Stimulated activated CD8-positive, alpha-beta memory T cell treated with anti-CD3 and anti-CD28 coated beads, Interleukin-7, amount 100 ng/mL, for 48 hours (primary cell): ENCODE measurements at regions not wholly inside any gene's neighbourhood (a gene's known extent, or its start where the extent isn't known, plus 50 kb on each side); places are given as distances from the start of the nearest gene placed in this dataset.
"Not testable (repeated sequence)": the region's sequence is repeated elsewhere in the genome, so short reads cannot be mapped to it uniquely, and the experiment has no call there.

Experiments used
- DNase-seq, 2 donors: peaks; one replicate each; pipeline ENCODE4 v3.0.0-alpha.2; 2020; ENCODE audit warnings: low read depth in 1 of 2; ENCODE audit errors: extremely low read depth in 1 of 2

GRCh38 chr2:5549771-5550170 lies 142.4 kb upstream of the SOX11 start:
- no peak for DNase-seq

- DNase-seq = no peak
These were observed 136.5 kb upstream of the SOX11 start for GRCh38 chr2:5555636-5556035.

- no peak for DNase-seq
These were observed 131.2 kb upstream of the SOX11 start for GRCh38 chr2:5561006-5561405.

GRCh38 chr2:5562426-5562825 lies 129.8 kb upstream of the SOX11 start:
- no peak for DNase-seq

GRCh38 chr2:5562865-5563264 lies 129.3 kb upstream of the SOX11 start:
- DNase-seq = no peak

GRCh38 chr2:5563411-5563810 lies 128.8 kb upstream of the SOX11 start:
- DNase-seq = no peak

GRCh38 chr2:5569256-5569655 lies 122.9 kb upstream of the SOX11 start:
- no peak for DNase-seq

- no peak for DNase-seq
These were observed 116.2 kb upstream of the SOX11 start for GRCh38 chr2:5576015-5576414.

- DNase-seq = no peak
These were observed 104.4 kb upstream of the SOX11 start for GRCh38 chr2:5587766-5588165.

GRCh38 chr2:5588601-5589000 lies 103.6 kb upstream of the SOX11 start:
- no peak for DNase-seq

- DNase-seq = no peak
These were observed 103.0 kb upstream of the SOX11 start for GRCh38 chr2:5589183-5589582.

GRCh38 chr2:5590886-5591285 lies 101.3 kb upstream of the SOX11 start:
- DNase-seq = no peak

GRCh38 chr2:5592916-5593315 lies 99.3 kb upstream of the SOX11 start:
- DNase-seq = no peak

GRCh38 chr2:5594249-5594695 lies 97.9 kb upstream of the SOX11 start:
- DNase-seq = no peak

GRCh38 chr2:5596868-5597267 lies 95.3 kb upstream of the SOX11 start:
- DNase-seq = no peak

GRCh38 chr2:5598156-5598555 lies 94.0 kb upstream of the SOX11 start:
- no peak for DNase-seq

GRCh38 chr2:5609201-5609600 lies 83.0 kb upstream of the SOX11 start:
- no peak for DNase-seq

GRCh38 chr2:5612666-5613065 lies 79.5 kb upstream of the SOX11 start:
- no peak for DNase-seq

GRCh38 chr2:5616019-5616418 lies 76.2 kb upstream of the SOX11 start:
- DNase-seq = no peak

GRCh38 chr2:5617358-5617757 lies 74.8 kb upstream of the SOX11 start:
- no peak for DNase-seq

GRCh38 chr2:5617796-5618195 lies 74.4 kb upstream of the SOX11 start:
- no peak for DNase-seq

GRCh38 chr2:5618271-5618670 lies 73.9 kb upstream of the SOX11 start:
- no peak for DNase-seq

GRCh38 chr2:5625556-5626065 lies 66.6 kb upstream of the SOX11 start:
- DNase-seq = not testable (repeated sequence)

- not testable (repeated sequence) for DNase-seq
These were observed 63.7 kb upstream of the SOX11 start for GRCh38 chr2:5628484-5628883.
